ENCODE measurements at regions not wholly inside any gene's neighbourhood (a gene's known extent, or its start where the extent isn't known, plus 50 kb on each side); places are given as distances from the start of the nearest gene placed in this dataset.
"Not testable (repeated sequence)": the region's sequence is repeated elsewhere in the genome, so short reads cannot be mapped to it uniquely, and the experiment has no call there.

DNA sequence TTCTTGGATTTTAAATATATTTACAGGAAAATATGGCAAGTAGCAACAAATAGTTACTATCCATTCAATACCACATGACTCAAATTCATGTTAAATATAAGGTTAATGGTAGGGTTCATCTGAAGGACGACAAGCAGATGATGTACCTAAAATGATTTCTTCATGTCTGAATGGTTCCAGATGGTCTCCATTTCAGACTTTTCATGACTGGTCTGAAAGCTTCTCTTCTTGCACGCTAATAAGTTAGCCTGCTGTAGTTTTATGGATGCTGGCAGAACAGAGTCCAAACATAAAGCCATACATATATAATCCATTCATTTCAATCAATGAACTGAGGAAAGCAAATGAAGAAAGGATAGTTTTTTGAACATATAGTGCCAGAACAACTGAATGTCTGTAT, 257.0 kb upstream of the MGAT4C start:
- DNase-seq: no peak

DNA sequence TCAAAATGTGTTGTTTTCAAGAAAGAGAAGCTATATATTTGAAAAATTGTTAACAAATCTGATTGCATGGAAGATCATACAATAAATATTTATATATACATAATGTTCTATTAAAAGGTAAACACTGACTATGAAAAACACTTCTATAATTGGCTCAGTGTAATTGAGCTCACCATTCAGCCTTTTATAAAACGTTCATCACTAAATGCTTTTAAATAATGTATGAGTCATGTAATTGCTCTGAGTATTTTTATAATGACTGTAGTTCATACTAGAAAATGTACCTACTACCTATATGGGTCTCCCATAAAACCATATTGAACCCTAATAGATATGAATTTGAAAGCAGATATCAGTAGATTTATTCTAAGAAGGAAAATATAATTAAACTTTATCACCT, 240.4 kb upstream of the MGAT4C start:
- no peak for DNase-seq

DNA sequence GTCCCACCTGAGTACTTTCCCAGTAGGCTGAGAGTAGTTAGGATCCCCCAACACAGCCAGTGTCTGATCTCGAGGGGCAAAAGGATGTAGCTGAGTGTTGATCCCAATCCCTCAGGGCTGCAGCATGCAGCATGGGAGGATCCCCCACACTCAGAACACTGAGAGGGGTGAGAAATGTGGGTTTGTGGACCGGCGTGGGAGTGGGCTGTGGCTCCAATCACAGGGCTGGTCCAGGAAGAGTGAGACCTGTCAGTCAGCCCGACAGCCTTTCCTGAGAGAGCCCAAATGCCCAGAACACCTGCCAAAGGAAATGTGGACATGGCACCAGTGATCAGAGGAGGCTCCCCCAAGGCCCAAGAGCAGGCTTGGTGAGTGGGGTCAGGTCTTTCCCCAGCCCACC, 228.3 kb upstream of the MGAT4C start:
- DNase-seq: no peak

DNA sequence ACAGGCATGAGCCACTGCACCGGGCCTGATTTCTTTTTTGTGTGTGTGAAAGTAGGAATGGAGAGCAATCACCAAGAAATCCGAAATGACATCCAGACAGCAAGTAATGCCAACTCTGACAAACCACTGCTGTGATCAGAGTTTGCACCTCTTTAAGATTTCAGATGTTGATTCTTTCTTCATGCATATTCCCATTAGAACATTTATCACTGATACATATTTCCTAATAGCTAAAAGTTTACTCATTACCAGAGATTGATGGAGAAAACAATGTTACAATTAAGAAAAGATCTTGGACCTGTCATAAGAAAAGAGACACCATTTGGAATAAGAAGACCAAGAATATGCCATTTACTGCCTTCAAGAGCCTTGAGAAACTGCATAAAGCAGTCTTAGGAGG, 217.0 kb upstream of the MGAT4C start:
- DNase-seq: no peak

DNA sequence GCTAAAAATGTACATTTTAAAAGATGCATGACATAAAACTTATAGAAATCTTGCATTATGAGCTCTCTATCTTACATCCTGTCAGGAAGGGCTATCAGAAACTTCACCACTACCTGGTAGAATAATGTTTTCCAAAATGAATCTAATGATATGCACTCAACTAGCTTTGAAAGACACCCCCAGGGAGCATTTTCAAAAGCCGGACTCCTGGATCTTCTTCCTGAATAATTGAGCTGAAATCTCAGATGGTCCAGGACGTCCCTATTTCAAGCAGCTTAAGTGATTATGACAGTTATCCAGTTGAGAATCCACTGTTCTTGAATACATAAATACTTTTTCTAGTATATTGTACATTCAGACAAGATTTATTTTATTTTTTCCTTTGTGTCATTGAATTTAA, 200.6 kb upstream of the MGAT4C start:
- no peak for DNase-seq

DNA sequence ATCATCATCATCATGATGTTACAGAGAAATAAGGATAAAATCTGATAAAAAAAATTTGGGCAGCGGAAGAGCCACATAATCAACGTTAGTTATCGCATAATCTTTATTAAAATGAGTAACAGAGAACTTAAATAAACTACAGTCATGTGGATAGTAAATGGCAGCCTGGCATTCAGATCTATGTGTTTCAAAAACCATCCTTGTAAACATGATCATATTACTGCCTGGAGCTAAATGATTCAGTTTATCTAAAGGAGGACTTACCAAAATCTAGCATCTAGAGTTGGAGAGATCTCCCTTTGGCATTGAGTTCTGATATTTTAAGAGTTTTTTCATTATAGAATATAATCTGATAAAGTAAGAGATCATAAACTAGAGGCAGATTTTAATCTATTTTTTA, 200.1 kb upstream of the MGAT4C start:
- no peak for DNase-seq

DNA sequence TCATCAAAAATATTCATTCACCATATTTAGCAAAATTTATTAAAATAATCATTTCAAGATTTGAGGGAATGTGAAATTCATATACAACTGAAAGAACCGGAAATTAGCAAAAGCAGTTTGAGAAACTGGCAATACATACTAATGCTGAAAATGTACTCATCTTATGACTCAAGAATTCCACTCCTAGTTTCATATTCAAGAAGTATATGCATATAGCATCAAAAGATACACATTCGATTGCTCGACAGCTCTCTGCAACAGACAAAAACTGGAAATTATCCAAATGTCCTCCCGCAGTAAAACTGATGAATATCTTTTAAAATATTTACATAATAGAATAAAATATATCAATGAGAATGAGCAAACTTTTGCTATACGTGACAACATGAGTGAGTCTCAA, 189.2 kb upstream of the MGAT4C start:
- no peak for DNase-seq

DNA sequence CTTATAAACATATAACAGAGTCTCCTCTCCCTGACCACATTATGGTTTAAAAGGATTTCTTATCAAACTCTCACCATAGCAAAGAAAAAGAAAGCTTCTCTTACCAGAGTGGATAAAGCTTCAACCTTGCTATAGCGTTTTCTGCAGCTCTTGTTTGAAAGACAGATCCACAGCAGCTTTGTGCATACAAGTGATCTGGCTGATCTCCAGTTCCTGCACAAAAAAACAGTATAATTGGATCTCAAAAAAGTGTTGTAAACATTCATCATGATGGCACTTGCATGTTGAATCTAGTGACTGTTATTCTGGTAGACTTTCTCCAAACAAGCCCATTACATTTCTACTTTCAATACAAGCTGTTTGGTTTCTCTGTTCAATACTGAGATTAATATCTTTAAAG, 178.9 kb upstream of the MGAT4C start:
- no peak for DNase-seq

DNA sequence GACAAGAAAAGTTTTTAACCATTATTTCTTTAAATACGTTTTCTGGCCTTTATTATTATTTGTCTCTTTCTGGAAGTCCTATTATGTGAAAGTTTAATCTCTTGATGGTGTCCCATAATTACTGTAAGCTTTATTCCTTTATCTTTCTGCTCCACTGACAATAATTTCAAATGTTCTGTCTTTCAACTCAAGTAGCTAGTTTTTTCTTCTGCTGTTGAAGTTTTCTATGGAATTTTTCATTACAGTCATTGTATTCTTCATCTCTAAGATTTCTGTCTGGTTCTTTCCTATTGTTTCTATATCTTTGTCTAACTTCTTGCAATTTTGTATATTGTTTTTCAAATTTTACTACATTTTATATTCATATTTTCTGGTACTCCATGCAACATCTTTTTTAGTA, 173.6 kb upstream of the MGAT4C start:
- DNase-seq: no peak

DNA sequence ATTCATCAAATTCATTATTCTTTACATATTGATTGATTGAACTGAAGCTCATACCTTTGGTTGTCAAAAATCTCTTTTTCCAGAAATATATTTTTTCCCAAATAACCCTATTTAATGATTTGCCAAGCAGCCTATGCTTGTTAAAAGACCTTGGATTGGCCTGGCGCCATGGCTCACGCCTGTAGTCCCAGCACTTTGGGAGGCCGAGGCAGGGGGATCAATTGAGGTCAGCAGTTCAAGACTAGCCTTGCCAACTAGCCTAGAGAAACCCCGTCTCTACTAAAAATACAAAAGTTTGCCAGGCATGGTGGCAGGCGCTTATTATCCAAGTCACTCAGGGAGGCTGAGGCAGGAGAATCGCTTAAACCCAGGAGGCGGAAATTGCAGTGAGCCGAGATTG, 165.1 kb upstream of the MGAT4C start:
- no peak for DNase-seq

DNA sequence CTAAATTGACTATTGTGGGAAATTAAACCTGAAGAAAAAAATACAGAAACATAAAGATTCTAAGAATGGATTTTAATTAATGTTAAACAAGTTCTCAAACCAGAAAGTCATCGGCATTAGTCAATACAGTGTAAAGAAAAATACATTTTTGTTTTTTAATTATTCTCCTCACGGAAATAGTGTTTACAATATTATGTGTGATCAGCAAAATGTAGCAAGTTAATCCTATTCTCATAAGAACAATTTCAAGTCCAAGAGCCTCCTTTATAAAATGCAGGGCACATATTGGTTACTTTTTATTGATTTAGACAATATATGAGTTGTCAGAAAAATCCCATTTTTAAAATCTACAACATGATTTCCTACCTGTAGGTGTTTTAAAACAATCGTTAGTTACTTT, 158.0 kb upstream of the MGAT4C start:
- no peak for DNase-seq

DNA sequence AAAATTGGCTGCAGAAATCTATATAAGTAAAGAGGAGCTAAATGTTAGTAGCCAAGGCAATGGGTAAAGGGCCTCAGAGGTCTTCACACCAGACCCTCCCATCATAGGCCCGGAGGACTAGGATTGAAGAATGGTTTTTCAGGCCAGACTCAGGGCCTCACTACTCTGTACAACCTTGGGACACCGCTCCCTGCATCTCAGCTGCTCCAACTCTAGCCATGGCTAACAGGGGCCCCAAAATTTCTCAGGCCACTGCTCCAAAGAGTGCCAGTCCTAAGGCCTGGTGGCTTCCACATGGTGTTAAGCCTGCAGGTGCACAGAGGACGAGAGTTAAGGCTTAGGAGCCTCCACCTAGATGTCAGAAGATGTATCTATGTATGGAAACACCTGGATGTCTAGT, 155.5 kb upstream of the MGAT4C start:
- no peak for DNase-seq

DNA sequence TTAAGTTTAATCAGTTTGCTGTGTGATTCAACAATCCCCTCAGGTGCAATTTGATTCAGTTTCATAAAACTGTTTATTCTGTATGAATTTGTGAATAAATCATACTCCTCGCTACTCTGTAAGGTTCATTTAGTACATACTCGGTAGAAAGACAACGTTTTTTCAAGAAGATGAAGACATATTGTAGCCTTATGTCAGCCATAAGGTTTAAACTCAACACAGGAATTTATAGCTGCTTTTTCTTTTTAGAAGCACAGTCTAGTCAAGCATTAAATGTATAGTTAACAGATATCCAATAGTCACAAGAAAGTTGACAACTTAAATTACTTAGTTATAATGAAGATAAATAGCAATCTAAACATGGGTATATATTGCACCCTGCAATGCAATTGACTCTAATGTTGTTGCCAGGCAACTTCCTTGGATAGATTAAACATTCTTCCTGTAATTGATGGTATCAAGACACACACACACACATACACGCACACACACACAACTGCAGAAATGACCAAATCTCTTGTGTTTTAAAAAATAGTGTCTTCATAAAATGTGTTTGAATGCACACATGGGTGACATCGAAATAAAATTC, 151.5 kb upstream of the MGAT4C start:
- no peak for DNase-seq

DNA sequence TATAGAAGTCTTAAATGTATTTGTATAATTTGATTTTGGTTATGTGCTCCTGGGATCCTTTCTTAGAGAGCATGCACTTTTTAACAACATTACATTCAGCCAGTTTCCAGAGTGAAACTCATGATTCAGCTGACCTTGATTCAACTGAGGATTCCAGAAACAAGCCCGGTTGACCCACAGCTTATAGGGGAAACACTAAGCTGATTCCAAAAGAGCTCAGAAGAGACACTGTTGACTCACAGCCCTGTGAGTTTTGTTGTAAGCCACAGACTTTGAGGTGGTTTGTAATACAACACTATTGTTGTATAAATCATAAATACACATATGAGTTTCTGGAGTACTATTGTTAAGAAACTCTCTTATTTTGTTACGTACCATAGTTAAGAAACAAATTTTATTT, 133.8 kb upstream of the MGAT4C start:
- no peak for DNase-seq

DNA sequence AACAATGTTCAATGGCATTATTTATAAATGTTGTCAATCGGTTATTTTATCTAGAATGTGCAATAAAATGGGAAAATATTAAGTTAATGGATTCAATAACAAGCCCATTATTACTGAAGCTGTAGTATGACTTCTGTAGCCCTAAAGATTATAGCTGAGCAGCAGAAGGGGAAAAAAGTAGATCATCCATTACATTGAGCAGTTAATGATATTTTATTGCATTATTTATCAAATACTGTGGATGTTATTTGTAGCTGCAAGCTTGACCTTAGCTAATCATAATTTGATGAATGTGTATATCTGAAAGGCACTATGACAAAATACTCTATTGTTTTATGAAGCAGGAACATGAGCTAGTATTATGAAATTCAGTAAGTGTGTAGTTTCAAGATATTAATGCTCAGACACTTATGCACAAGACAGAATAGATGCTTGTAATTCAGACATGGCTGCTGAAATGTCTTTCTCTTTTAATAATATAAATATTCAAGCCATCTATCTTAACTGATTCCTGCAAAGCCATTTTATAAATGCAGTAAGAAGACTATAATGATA, 131.5 kb upstream of the MGAT4C start:
- no peak for DNase-seq

DNA sequence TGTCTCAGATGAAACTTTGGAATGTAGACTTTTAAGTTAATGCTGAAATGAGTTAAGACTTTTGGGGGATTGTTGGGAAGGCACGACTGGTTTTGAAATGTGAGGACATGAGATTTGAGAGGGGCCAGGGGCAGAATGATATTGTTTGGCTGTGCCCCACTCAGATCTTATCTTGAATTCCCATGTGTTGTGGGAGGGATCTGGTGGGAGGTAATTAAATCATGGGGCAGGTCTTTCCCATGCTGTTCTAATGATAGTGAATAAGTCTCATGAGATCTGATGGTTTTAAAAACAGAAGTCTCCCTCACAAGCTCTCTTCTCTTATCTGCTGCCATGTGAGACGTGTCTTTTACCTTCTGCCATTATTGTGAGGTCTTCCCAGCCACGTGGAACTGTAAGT, 127.6 kb upstream of the MGAT4C start:
- not testable (repeated sequence) for DNase-seq

DNA sequence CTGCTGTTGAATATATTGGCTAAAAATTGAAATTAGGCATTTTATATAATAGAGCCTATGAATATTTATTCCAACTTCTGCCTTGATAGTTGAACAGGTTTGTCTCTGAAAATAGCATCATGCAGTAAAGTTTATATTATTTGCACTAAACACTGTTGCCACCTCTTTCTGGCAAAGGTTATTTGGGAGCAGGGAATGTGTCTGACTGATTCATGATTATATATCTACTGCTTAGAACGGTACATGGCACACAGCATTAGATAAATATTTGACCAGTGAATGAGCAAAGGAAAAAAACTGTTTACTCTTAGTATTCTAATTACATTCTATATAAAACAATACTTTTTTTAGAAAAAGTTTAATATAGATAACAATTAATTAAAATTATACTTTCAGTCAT, 123.1 kb upstream of the MGAT4C start:
- no peak for DNase-seq

DNA sequence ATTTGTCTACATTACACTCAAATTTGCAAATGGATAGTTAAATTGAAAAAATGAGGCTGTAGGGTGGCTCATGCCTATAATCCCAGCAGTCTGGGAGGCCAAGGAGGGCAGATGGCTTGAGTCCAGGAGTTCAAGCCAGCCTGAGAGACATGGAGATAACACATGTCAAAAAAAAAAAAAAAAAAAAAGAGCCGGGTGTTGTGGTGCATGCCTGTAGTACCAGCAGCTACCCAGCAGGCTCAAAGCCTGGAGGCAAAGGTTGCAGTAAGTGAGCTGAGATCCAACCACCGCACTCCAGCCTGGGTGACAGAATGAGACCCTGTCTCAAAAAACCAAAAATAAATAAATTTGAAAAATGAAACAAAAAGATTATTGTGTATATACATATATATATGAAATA, 119.9 kb upstream of the MGAT4C start:
- no peak for DNase-seq

DNA sequence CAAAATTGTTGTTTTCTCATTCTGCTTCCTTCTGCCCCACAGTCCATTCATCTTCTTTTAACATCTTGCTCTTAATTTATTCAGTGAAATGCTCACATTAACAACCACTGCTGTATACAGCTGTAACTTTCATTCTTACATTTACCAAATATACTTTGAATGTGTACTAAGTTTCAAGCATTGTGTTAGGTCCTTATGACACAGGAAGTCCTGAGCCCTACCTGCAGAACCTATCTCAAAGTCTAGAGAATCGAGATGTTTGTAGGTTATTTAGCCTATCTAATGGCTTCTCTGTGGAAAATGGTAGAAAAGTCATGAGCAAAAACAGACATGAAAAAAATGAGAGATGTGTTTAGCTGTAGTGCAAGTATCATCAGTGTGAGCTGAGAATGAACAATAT, 117.6 kb upstream of the MGAT4C start:
- DNase-seq: no peak

DNA sequence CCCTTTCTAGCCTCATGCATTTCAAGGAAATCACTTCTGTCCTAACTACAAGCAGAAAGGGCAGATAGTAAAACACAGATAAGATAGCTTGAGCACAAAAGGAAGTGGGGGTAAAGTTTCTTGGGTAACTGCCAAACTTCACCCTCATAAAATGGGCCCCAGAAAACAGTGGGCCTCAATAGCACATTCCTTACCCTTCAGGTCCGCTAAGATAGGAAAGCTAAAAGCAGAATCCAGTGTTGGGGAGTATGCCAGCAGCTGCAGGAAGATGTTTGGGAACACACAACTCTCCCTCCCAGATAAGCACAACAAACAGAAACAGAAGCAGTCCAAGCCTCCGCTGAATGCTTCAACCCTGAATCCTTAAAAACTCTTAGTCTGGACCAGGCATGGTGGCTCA, 110.9 kb upstream of the MGAT4C start:
- no peak for DNase-seq

DNA sequence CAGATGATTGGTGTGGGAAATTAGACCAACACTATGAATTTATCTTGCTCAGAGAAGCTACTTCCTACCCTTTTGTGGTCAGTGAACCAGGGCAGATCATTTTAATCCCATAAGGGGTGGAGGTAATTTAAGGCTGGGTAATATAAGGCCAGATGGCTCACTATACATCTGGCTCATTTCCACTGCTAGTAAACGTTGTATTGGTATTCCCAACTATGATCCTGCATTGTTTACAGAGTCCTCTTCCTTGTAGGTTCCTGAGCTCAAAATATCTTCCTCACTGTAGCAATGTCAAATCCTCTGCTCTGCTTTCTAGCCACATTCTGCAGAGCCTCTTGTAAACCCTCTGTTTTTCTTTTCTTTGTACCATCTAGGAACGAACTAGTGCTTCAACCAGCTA, 93.0 kb upstream of the MGAT4C start:
- DNase-seq: no peak

DNA sequence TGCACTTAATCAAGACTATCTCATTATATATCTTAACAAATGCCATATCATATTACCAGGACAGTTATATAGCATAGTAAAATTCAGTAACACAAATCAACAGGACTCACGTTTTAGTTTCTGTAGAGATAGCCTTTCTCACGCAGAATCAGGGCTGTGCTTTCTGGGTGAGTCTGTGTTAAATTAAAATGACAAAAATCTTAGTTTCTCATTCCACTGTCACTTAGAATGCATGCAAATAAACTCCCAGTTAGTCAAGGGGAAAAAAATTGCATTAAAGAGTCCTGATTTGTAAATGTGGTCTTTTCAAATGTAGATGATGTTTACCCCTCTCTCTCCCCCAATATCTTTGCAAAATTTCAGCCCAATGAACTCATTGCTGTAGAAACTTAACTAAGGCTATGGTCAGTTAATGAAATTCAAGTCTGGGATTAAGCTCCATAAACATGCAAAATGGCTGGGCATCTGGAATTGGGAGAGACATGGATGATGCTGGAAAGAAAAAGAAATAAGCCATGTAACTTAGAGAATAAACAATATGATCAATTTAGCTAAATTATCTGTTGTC, 77.8 kb upstream of the MGAT4C start:
- no peak for DNase-seq

DNA sequence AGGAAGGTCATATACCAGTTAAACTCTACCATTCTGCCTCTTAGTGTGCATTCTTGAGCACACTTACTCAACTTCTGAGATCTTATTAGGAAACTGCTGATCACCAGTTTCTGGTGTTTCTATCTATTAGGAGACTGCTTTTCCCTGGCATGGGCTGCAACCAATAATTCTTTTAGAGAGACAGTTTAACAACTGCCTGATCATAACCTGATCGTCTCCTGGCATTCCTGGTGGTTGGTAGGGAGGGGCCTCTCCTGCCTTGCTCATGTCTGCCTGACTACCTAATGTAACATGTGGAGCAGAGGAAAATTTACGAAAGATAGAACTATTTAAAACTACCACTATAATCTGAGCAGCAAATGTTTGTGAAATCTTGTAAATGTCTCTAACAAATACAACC, 75.3 kb upstream of the MGAT4C start:
- DNase-seq: no peak

DNA sequence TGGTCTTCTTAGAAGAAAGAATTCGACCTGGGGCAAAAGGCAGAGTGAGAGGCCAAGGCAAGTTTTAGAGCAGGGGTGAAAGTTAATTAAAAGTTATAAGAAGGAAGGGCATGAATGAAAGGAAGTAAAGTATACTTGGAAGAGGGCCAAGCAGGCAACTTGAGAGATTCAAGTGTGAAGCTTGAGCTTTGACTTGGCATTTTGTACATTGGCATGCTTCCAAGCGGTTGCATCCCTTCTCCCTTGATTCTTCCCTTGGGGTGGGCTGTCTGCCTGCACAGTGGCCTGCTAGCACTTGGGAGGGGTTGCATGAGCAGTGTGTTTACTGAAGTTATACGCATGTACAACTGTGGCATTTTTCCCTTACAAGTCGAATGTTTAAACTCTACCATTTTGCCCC, 74.8 kb upstream of the MGAT4C start:
- DNase-seq: no peak

DNA sequence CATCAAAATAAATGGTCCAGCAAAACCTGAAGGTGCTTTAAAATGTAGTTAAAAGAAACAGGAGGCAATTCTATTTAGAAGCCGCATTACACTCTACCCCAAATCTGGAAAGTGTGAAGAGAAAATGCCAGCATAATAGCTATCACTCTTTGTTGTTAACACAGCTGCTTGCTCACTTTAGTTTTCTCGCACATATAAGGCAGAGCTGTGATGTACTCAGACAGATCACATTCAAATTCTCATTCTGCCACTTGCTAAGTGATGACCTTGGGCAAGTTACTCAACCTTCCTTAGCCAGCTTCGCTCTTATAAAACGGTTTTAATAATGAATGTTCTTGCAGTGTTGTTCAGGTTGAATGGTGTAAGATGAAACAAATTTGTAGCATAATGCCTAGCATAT, 56.0 kb upstream of the MGAT4C start:
- no peak for DNase-seq

Measured in NCI-H2171 (cell line).